HG03571 (cell line): ENCODE measurements at regions not wholly inside any gene's neighbourhood (a gene's known extent, or its start where the extent isn't known, plus 50 kb on each side); places are given as distances from the start of the nearest gene placed in this dataset.

Experiments used
- ATAC-seq: cut with Tn5 transposase; IDR thresholded peaks from one replicate; pipeline ENCODE4 v1.9.1; 2021; ENCODE audit not compliant: unreplicated experiment

DNA sequence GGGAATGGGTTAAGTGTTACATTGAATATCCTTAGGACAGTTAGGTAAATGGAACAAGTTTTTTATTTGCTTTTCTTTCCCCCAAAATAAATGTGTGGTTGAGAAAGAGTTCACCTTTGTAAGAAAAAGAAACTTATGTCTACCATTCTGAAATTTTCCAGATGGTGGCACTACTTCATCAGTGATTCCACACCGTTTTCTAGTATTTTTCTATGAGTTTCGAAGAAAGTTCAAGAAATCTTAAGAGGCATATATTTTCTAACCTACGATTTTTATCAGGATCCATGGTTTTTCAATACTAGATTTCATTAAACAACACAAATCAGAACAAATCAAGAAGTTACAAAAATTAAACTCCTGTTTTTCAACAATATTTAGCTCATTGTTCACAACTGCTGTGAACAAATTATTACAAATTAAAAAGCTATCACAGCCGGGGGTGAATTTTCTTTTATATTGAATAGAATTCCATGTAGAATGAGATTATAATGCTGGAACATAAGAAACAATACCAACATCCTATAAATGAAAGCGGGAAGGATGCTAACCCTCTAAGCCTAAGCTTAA is 163.1 kb upstream of the NPVF start:
- no peak for ATAC-seq

- ATAC-seq, result no peak
Observed at GRCh38 chr7:25391961-25392587, 163.8 kb upstream of the NPVF start.

DNA sequence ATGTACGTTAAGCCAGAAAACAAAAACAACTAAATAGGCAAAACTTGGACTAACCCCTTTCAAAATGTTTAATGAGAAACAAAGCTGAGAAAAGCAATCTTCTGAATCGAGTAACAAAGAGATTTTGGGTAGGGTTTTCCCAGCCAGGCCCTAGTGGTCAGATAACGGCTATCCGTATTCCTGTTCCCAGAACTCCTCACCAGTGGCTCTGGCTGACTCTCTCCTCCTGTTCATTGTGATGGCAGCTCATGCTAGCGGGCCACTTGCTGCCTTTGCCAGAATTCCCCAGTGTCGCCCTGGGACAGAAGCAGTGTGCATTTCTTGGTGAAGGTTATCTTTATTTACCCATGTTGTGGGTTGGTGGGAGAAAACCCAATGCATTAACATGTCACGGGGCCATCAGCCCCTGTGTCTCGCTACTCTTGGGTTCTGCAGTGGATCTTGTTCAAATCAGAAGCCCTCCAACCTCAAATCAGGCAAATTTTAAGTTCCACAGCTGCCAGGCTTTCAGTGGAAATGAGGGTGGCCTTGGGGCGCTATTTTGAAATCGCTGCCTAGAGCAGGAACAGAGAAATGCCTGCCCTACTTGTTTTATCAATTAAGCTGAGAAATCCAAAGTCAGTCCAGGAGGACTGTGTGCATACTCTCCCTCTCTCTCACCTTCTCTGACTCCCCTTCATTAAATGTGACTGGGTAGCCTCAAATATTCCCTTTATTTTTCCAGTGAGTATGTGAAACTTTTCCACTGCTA is 164.5 kb upstream of the NPVF start:
- ATAC-seq, result no peak

- no peak for ATAC-seq
Observed at GRCh38 chr7:25395976-25396375, 167.7 kb upstream of the NPVF start.

DNA sequence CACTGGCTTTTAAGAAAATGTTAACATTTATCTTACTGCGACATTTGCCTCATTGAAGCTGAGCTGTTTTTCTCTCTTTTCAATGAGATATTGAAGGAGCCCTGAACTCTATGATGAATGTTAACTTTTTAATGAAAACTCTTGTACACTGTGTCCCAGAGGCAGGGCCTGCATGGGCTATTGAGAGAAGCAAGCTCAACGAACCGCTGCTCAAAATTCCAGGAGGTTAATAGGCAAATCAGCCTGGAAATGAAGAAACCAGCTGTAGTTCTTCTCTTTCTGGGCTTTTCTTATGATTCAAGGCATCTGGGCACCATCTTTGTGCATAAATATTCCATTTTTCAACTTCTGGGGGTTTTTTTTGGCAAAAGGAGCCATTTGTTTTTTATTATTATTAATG is 168.4 kb upstream of the NPVF start:
- no peak for ATAC-seq

GRCh38 chr7:25398418-25398817 is 170.1 kb upstream of the NPVF start:
- no peak for ATAC-seq

DNA sequence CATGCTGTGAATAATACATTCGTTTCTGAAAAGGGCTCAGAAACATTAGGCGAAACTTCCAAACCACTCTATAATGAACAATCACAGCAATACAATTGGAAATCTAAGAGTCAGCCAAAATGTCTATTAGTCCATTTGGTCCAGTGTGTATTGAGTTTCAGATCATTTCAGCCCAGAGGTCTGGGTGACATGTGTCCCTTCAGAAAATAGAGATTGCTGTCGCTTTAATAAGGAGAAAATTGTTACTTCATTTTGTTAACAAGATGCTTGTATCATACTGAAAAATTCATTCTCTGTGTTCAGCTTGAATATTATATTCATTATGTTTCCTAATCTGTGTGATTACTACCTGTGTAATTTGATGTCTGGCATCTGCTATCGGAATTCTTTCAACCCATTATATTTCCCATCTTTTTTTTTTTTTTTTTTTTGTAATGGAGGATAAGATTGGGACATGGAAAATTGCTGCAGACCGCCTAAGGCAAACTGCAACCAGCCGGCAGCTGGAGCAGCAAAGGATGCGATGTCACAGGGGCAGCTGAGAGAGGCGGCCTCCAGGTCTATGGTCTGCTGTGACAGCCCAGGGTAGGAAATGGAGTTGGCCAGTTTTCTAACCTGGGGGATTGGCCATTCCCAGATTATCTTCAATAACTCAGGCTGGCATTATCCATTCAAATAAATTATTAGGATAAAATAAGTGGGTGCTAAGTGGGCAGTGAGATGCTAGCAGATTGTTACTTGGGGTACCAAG is 170.9 kb upstream of the NPVF start:
- ATAC-seq, result no peak

GRCh38 chr7:25402532-25402931 is 174.2 kb upstream of the NPVF start:
- no peak for ATAC-seq

- no peak for ATAC-seq
Observed at GRCh38 chr7:25405736-25406135, 177.4 kb upstream of the NPVF start.

DNA sequence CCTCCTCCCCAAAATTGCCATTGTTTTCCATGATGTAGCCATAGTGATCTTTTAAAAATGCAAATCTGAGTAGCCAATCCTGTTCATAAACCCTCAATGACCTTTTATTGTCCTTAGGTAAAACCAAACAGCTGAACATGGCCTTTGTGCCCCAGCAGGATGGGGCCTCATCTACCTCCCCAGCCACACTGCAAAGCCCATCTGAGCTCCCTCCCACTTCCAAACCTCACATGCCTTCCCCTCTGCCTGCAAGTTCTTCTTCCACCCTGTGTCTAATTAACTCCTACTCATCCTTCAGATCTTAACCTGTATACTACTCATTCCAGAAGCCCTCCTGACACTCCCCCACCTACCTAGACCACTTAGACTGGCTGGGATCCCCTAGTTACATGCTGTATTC is 178.8 kb upstream of the NPVF start:
- no peak for ATAC-seq

DNA sequence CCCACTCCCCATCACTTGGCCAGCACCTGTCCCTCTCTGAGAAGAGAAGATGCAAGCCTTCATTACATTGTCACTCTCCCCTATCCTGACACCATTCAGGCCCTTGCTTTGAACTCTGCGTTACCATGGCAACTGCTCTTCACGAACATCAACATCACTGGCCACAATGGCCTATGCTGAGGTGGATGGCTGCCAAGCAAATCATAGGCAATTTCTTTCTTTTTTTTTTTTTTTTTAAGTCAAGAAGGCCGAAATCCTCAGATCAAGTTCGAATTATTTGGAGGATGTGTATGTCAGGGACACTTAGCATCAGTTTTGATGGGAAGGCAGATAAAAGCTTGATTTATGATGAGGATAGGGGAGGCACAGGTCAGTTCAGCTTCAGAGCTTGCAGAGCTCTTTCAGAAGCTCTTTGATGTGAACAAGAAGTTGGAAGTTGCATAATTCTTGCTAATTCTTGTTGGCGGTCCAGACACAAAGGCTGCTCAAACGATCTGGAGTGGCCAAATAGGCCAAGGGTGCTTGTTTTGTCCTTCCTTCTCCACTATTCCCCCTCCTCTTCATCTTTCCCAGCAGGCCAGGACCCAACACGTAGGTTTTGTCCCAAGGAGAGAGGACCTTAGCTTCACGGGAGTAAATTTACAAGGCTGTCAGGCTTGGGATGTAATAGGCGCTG is 179.9 kb upstream of the NPVF start:
- no peak for ATAC-seq

DNA sequence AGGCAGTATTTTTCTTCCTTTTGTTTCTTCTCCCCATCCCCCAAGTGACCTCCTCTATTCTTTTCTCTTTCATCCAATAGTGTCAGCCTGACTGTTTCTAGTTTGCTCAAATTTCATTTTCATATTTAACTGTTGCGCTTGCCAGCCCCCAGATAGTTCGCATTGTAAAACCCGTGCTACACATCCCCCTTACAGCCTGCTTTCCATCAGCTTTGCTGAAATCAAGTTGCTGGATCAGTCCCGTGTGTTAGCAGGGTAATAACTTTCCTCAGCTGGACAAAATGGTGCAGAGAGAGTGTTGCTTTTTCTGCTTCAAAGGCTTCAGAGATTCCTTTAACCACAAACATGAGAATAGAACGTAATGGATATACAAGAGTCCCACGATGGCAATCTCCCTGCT is 180.6 kb upstream of the NPVF start:
- ATAC-seq, result no peak

- ATAC-seq, result no peak
Observed at GRCh38 chr7:25409897-25410636, 181.8 kb upstream of the NPVF start.

DNA sequence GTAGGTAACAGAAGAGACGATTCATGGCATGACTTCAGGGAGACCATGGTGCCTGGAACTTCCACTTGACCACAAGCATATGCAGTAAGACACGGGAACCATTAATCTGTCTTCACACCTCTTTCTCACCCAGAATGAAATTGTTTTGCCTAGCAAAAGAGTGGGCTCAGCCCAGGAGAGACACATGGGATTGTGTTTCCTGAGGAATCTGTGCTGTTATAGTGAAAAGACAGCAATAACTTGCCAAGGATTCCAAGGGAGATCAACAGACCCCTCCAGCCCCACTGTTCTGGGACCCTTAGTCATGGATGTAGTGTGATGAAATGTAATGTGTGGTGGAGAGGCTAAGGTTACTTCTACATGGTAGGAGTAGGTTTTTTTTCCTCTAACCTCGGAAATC is 192.5 kb upstream of the NPVF start:
- ATAC-seq, result no peak

DNA sequence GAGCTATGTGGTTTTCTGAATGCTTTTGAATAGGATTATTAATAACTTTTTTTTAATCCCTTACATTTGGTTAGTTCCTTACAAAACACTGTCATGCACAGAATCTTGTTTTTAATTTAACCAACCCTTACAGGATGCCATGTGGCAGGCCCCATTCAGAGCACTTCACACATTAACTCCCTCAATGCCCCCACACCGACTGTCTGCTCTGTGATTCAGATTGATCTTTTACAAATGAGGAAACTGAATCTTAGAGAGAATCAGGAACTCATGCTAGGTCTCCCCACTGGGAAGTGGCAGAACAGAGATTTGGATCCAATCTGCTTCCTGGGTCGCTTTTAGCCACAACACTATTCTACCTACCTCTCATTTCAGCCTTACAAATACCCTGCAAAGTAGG is 195.8 kb upstream of the NPVF start:
- ATAC-seq, result no peak

DNA sequence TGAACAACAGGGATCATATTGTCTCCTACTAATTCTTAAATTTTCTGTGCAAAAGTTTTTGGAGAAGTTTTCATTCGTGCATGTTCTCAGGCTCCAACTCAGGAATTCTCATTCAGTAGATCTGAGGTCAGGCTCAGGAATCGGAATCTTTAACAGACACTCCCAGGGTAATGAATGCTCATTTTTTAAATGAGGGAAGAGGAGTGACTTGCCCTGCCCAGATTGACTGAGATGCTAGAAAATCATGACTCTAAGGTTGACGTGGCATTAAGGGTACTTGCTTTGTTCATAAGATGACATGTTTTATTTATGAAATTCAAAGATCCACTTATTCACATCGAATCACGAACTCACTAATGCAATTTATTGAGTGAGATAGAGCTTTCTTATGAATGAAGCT is 196.6 kb upstream of the NPVF start:
- ATAC-seq, result no peak

- ATAC-seq, result no peak
Observed at GRCh38 chr7:25427721-25428120, 199.4 kb upstream of the NPVF start.

GRCh38 chr7:25429731-25430130 is 201.4 kb upstream of the NPVF start:
- ATAC-seq, result no peak

- ATAC-seq, result no peak
Observed at GRCh38 chr7:25430200-25430931, 202.1 kb upstream of the NPVF start.

GRCh38 chr7:25431956-25432450 is 203.7 kb upstream of the NPVF start:
- no peak for ATAC-seq
